OCI-LY1 (cell line): ENCODE measurements at regions not wholly inside any gene's neighbourhood (a gene's known extent, or its start where the extent isn't known, plus 50 kb on each side); places are given as distances from the start of the nearest gene placed in this dataset.
A peak's percentile ranks its signal among the peaks of the same experiment; 100 is the strongest.

Experiments used
- H2AFZ ChIP-seq: fragments of 200-600 bp; sonication (generic), shearing (Covaris generic); 2 replicates; pipeline ENCODE4 v1.6.0; 2014; ENCODE audit warnings: antibody characterized with exemption, mild to moderate bottlenecking, low read length
- H3F3A ChIP-seq: fragments of 200-600 bp; sonication (generic), shearing (Covaris generic); 2 replicates; pipeline ENCODE4 v1.6.0; 2014; ENCODE audit warnings: mild to moderate bottlenecking, antibody characterized with exemption, low read length, moderate library complexity; ENCODE audit not compliant: insufficient read depth
- H3K27ac ChIP-seq: fragments of 200-600 bp; sonication (generic); 2 replicates; pipeline ENCODE4 v1.5.1; 2014; ENCODE audit warnings: low read length, mixed run types, mild to moderate bottlenecking, low read depth; ENCODE audit not compliant: poor library complexity, severe bottlenecking
- H3K27me3 ChIP-seq: fragments of 200-600 bp; sonication (generic); 2 replicates; pipeline ENCODE4 v1.6.0; 2014; ENCODE audit warnings: antibody characterized with exemption, mild to moderate bottlenecking, low read length, moderate library complexity; ENCODE audit not compliant: insufficient read depth
- H3K36me3 ChIP-seq: fragments of 200-600 bp; sonication (generic); 2 replicates; pipeline ENCODE4 v1.6.1; 2014; ENCODE audit warnings: mild to moderate bottlenecking, antibody characterized with exemption, low read length, moderate library complexity, mixed read lengths; ENCODE audit not compliant: insufficient read depth
- H3K4me1 ChIP-seq: fragments of 200-600 bp; sonication (generic); 2 replicates; pipeline ENCODE4 v1.5.1; 2014; ENCODE audit warnings: mild to moderate bottlenecking, low read length, moderate library complexity; ENCODE audit not compliant: insufficient read depth, severe bottlenecking
- H3K4me2 ChIP-seq: fragments of 200-600 bp; sonication (generic), shearing (Covaris generic); 2 replicates; pipeline ENCODE4 v1.6.1; 2014; ENCODE audit warnings: low read length
- H3K4me3 ChIP-seq: fragments of 200-600 bp; sonication (generic); 2 replicates; pipeline ENCODE4 v1.5.1; 2014; ENCODE audit warnings: low read length, low read depth, mild to moderate bottlenecking, mixed read lengths; ENCODE audit not compliant: poor library complexity, severe bottlenecking
- H3K79me2 ChIP-seq: fragments of 200-600 bp; shearing (Covaris generic); 2 replicates; pipeline ENCODE4 v1.6.1; 2016; ENCODE audit warnings: mixed run types, low read length, mixed read lengths; ENCODE audit not compliant: insufficient read depth
- H3K9ac ChIP-seq: fragments of 200-600 bp; sonication (generic), shearing (Covaris generic); 2 replicates; pipeline ENCODE4 v1.6.1; 2014; ENCODE audit warnings: mild to moderate bottlenecking, low read length, mixed read lengths
- H3K9me2 ChIP-seq: fragments of 200-600 bp; sonication (generic), shearing (Covaris generic); 2 replicates; pipeline ENCODE4 v1.6.1; 2014; ENCODE audit warnings: low read depth, mild to moderate bottlenecking, low read length, mixed read lengths
- H3K9me3 ChIP-seq: fragments of 200-600 bp; shearing (Covaris generic); 2 replicates; pipeline ENCODE4 v1.6.1; 2014; ENCODE audit warnings: low read length, mixed read lengths
- H4K20me1 ChIP-seq: fragments of 200-600 bp; sonication (generic), shearing (Covaris generic); 2 replicates; pipeline ENCODE4 v1.6.0; 2016; ENCODE audit warnings: mild to moderate bottlenecking, low read length; ENCODE audit not compliant: insufficient read depth
- EZH2 ChIP-seq: fragments of 200-600 bp; sonication (generic), shearing (Covaris generic); IDR thresholded peaks from 2 replicates; pipeline ENCODE4 v1.8.0; 2017; ENCODE audit warnings: borderline replicate concordance, mixed run types, mild to moderate bottlenecking, antibody characterized with exemption, low read length, moderate library complexity, mixed read lengths
- TF ChIP-seq, protein P1 (sequence below): fragments of 200-600 bp; sonication (generic), shearing (Covaris generic); IDR thresholded peaks from 2 replicates; pipeline ENCODE4 v1.5.1; 2017; ENCODE audit warnings: mild to moderate bottlenecking, antibody characterized with exemption, low read length, moderate library complexity, mixed read lengths

GRCh38 chr21:19507682-19508260, 1104.2 kb upstream of the TMPRSS15 start:
- Histone ChIP-seq H3K36me3 (no peaks in the 10 kb centered on the region), H4K20me1 (no peaks in the 10 kb centered on the region), H3K4me2 (no peak overlapping the region), H3K27ac (no peak overlapping the region), H3K9me2 (no peaks in the 10 kb centered on the region), H3K4me3 (no peak overlapping the region), H3K79me2 (no peaks in the 10 kb centered on the region), H2AFZ (no peak overlapping the region), H3F3A (no peaks in the 10 kb centered on the region), H3K27me3 (no peaks in the 10 kb centered on the region), H3K4me1 (peaks cover 6% of the 10 kb centered on the region), H3K9me3 (no peaks in the 10 kb centered on the region), H3K9ac (no peak overlapping the region)
- TF ChIP-seq EZH2, result no peak
- TF ChIP-seq, protein P1, sequence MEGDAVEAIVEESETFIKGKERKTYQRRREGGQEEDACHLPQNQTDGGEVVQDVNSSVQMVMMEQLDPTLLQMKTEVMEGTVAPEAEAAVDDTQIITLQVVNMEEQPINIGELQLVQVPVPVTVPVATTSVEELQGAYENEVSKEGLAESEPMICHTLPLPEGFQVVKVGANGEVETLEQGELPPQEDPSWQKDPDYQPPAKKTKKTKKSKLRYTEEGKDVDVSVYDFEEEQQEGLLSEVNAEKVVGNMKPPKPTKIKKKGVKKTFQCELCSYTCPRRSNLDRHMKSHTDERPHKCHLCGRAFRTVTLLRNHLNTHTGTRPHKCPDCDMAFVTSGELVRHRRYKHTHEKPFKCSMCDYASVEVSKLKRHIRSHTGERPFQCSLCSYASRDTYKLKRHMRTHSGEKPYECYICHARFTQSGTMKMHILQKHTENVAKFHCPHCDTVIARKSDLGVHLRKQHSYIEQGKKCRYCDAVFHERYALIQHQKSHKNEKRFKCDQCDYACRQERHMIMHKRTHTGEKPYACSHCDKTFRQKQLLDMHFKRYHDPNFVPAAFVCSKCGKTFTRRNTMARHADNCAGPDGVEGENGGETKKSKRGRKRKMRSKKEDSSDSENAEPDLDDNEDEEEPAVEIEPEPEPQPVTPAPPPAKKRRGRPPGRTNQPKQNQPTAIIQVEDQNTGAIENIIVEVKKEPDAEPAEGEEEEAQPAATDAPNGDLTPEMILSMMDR, result peak; percentile 58; the same call in 1 of the 2 replicates

DNA sequence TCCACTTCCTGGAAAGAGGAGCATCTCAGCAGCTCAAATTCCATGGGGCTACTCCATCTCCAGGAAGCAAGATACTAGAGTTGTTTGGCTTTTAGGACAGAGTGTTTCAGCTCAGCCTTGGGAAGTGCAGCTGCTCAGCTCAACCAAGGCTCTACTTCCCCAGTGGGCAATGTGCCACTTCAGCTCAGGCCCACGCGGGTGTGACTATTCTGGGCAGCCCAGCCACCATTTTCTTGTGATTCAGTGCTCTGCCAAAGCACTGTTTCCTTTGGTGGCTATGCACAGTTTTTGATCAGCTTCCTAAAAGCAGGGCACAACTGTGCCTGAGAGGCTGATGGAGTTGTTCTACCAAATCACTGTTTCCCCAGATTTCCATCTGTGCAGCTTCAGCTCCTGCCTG, 1104.9 kb upstream of the TMPRSS15 start:
- no peak overlapping the region for H2AFZ ChIP-seq
- H3K27me3 ChIP-seq, result no peaks in the 10 kb centered on the region

GRCh38 chr21:19508844-19509243, 1105.3 kb upstream of the TMPRSS15 start:
- no peak overlapping the region for H3K27ac ChIP-seq
- peaks cover 12% of the 10 kb centered on the region for H3K4me1 ChIP-seq
- no peaks in the 10 kb centered on the region for H3K79me2 ChIP-seq
- no peaks in the 10 kb centered on the region for H3K27me3 ChIP-seq
- no peak overlapping the region for H2AFZ ChIP-seq
- H3F3A ChIP-seq, result no peaks in the 10 kb centered on the region
- H3K4me2 ChIP-seq, result no peak overlapping the region
- no peaks in the 10 kb centered on the region for H3K9me3 ChIP-seq
- H3K9ac ChIP-seq, result no peak overlapping the region
- no peak for TF ChIP-seq EZH2
- TF ChIP-seq, protein P1, result no peak
- H3K36me3 ChIP-seq, result no peaks in the 10 kb centered on the region
- no peaks in the 10 kb centered on the region for H4K20me1 ChIP-seq
- no peaks in the 10 kb centered on the region for H3K9me2 ChIP-seq
- H3K4me3 ChIP-seq, result no peak overlapping the region

More for the DNA sequence above, 1104.9 kb upstream of the TMPRSS15 start:
- no peak overlapping the region for H3K27ac ChIP-seq
- H3K4me3 ChIP-seq, result no peak overlapping the region
- no peaks in the 10 kb centered on the region for H3K36me3 ChIP-seq
- H3K9me2 ChIP-seq, result no peaks in the 10 kb centered on the region
- H3K4me2 ChIP-seq, result no peak overlapping the region
- H3K79me2 ChIP-seq, result no peaks in the 10 kb centered on the region
- no peaks in the 10 kb centered on the region for H4K20me1 ChIP-seq
- H3K9me3 ChIP-seq, result no peaks in the 10 kb centered on the region
- H3F3A ChIP-seq, result no peaks in the 10 kb centered on the region
- TF ChIP-seq EZH2, result no peak
- TF ChIP-seq, protein P1, result no peak
- peaks cover 12% of the 10 kb centered on the region for H3K4me1 ChIP-seq
- H3K9ac ChIP-seq, result no peak overlapping the region
